Epithelial cell of esophagus (primary cell): ENCODE measurements at regions not wholly inside any gene's neighbourhood (a gene's known extent, or its start where the extent isn't known, plus 50 kb on each side); places are given as distances from the start of the nearest gene placed in this dataset.

Experiments used
- DNase-seq: peaks from one replicate; pipeline ENCODE4 v3.0.0; 2010; ENCODE audit warnings: low read depth
- H3K4me3 ChIP-seq: 2 replicates; pipeline ENCODE4 v1.5.1; 2011; ENCODE audit warnings: mild to moderate bottlenecking, low read length, control low read depth
- CTCF ChIP-seq: IDR thresholded peaks from 2 replicates; pipeline ENCODE4 v1.5.1; 2011; ENCODE audit warnings: low read depth, mild to moderate bottlenecking, low read length, control low read depth, inconsistent platforms; ENCODE audit not compliant: insufficient read depth; ENCODE audit errors: missing control alignments

GRCh38 chr15:79602180-79602579, 170.0 kb downstream of the MINAR1 start:
- no peak for DNase-seq
- H3K4me3 ChIP-seq: no peak overlapping the region
- no peak for TF ChIP-seq CTCF

GRCh38 chr15:79602731-79603130, 170.6 kb downstream of the MINAR1 start:
- TF ChIP-seq CTCF: no peak

GRCh38 chr15:79606831-79607355, 174.8 kb downstream of the MINAR1 start:
- TF ChIP-seq CTCF: no peak
- no peak for DNase-seq
- H3K4me3 ChIP-seq: no peak overlapping the region

More at GRCh38 chr15:79602731-79603130, 170.6 kb downstream of the MINAR1 start:
- no peak overlapping the region for H3K4me3 ChIP-seq
- no peak for DNase-seq

GRCh38 chr15:79608066-79608864, 176.1 kb downstream of the MINAR1 start:
- no peak overlapping the region for H3K4me3 ChIP-seq
- TF ChIP-seq CTCF: no peak
- no peak for DNase-seq

GRCh38 chr15:79609506-79609905, 177.4 kb downstream of the MINAR1 start:
- no peak overlapping the region for H3K4me3 ChIP-seq
- no peak for DNase-seq
- TF ChIP-seq CTCF: no peak

GRCh38 chr15:79610021-79610420, 177.9 kb downstream of the MINAR1 start:
- no peak overlapping the region for H3K4me3 ChIP-seq
- DNase-seq: no peak
- TF ChIP-seq CTCF: no peak

- no peak for TF ChIP-seq CTCF
- no peak for DNase-seq
- H3K4me3 ChIP-seq: no peak overlapping the region
Measured at GRCh38 chr15:79615754-79616153, 183.6 kb downstream of the MINAR1 start.
